HG02840 (cell line): ENCODE measurements at regions not wholly inside any gene's neighbourhood (a gene's known extent, or its start where the extent isn't known, plus 50 kb on each side); places are given as distances from the start of the nearest gene placed in this dataset.
"Not testable (repeated sequence)": the region's sequence is repeated elsewhere in the genome, so short reads cannot be mapped to it uniquely, and the experiment has no call there.

ENCODE experiments used
- ATAC-seq: cut with Tn5 transposase; IDR thresholded peaks from one replicate; pipeline ENCODE4 v1.9.1; 2021; ENCODE audit warnings: mild to moderate bottlenecking, moderate library complexity, moderate number of reproducible peaks; ENCODE audit not compliant: unreplicated experiment, low FRiP score

DNA sequence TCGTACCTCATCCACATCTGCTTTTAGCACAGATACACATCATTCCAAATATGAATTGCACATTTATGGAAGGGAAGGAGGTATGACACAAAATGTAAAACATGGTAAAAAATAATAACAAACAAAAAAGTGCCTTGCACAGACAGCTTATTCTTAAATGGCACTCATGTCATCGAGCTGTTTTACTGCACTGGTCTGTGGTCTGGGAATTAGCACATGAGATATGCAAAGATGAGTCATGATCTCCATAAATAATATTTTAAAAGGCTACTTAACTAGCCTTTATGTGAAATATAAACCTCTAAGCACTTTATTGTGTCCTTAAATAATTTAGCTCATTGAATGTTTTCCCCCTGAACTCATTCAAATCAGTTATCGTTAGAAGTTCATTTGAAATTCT is 142.2 kb upstream of the ZNF385D start:
- ATAC-seq = no peak

DNA sequence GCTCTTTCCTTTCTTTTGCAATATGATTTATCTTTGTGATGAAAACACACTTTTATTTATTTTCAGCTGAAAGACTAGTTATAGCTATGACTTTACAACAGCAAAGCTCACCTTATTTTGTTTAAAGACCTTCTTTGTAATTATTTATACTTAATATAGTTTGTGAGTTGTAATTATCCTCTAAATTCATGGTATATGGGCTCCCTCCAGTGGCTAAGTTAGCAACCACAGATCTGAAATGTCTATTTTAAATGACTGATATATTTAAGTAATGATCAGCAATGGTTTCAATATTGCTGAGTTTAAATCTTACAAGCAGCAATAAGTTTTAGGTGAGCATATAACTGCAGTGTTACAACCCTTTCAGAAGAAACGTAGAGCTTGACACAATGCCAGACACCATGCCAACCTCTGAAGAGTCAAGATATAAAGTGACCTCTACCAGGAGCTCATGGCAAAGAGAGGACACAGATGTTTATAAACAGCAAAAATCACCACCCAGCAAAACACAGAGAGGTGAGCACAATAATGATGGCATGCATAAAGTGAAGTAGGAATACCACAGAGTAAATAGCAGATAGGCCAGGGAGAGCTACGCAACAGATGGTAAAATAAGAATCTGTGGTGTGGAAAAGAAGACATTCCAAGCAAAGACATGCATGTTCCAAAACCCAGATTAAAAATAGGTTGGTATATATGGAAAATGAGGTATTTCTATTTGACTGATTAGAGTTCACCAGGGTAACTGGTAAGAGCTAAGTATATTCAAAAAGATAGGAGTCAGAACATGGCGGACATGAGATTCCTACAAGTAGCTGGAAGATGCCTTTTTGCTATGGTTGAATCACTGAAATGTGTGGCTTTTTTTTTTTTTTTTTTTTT is 143.7 kb upstream of the ZNF385D start:
- no peak for ATAC-seq

- no peak for ATAC-seq
Measured at GRCh38 chr3:21898316-21898715, 147.3 kb upstream of the ZNF385D start.

GRCh38 chr3:21901484-21901883 is 150.5 kb upstream of the ZNF385D start:
- ATAC-seq = no peak

DNA sequence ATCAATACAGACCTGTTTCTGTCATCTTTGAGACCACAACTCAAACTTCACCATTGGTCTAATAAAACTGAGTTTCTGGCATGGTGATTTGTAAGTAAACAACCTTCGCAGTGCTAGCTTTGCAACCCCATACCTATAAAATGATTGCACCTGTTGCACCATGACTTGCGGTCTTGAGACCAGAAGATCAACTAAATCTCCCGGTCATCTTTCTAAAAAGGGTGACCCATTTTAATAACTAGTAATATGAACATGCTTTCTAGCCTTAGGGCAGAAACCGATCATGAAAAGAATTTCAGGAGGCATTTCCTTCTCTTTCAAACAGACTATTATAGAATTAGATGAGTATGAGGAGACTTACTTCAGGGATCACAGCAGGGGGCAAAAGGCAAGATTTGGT is 151.9 kb upstream of the ZNF385D start:
- no peak for ATAC-seq

GRCh38 chr3:21909096-21909495 is 158.1 kb upstream of the ZNF385D start:
- no peak for ATAC-seq

DNA sequence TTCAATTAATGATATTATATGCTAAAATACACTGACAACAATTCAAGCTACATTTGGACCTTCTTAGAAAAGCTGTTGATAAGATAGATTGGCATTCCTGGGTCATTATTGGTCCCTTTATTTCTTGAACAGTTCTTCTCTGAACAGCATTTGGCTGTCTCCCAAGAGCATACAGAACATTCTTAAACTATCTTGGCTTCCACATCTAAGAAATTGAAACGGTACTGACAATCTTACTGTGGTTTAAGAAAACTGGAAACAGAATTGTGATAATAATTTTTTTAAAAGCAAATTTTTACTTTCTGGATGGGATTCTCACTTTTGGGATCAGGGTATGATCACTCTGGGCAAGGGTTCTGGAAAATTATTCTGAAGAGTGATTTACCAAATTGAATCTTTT is 161.7 kb upstream of the ZNF385D start:
- no peak for ATAC-seq

- no peak for ATAC-seq
Measured at GRCh38 chr3:21913791-21914190, 162.8 kb upstream of the ZNF385D start.

DNA sequence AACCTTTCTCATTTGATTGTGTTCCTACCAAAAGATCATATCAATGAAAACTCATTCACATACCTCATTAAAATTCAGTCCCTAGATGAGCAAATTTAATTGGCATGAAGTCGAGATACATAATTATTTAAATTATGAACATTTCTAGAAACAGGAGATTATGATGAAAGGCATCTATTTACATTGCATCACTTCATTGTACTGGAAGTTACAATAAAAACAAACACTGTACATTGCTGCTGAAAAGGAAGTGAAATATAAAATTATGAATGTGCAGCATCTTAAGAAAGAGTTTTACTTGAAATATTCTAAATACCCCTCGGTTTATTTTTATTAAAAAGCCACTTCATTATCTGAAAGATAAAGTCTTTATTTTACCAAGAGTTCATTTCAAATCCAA is 163.4 kb upstream of the ZNF385D start:
- ATAC-seq = no peak

DNA sequence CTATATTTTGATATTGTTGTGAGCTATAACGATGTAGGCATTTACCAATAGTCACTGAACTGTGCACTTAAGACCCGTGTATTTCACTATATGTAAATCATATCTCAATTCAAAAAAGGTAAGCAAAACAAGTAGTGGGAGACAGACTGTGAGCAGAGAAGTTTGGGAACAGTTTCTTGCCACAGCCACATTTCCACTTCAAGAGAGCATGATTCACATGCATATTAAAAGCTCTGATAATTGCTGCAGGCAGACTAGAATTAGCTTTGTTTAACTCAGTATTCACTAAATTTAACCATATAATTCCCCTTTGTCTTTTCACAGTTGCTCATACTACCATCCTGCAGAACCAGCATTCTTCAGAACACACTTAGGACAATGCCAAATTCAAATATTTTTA is 168.4 kb upstream of the ZNF385D start:
- no peak for ATAC-seq

- ATAC-seq = no peak
Measured at GRCh38 chr3:21920421-21920861, 169.4 kb upstream of the ZNF385D start.

- ATAC-seq = not testable (repeated sequence)
Measured at GRCh38 chr3:21923156-21923555, 172.1 kb upstream of the ZNF385D start.

GRCh38 chr3:21927261-21927660 is 176.3 kb upstream of the ZNF385D start:
- ATAC-seq = no peak

GRCh38 chr3:21934591-21934990 is 183.6 kb upstream of the ZNF385D start:
- ATAC-seq = no peak

- ATAC-seq = no peak
Measured at GRCh38 chr3:21936207-21936606, 185.2 kb upstream of the ZNF385D start.

DNA sequence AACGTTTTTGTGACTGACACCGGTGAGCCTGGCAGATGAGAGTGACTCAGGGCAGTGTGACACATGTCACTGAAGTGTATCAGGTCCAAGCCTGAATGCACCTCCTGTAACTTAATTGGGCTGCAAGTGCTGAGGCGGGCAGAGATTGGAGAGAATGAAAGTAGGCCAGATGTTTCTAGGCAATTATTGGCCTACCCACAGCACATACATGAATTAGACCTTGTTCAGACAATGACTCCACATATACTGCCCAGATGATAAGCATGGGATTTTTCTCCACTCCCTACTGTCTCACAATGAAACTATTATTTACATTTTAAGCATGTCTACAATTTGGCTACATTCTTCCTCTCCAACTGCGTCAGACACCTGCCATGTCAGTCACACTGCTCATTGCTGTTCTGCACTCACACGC is 187.3 kb upstream of the ZNF385D start:
- no peak for ATAC-seq

DNA sequence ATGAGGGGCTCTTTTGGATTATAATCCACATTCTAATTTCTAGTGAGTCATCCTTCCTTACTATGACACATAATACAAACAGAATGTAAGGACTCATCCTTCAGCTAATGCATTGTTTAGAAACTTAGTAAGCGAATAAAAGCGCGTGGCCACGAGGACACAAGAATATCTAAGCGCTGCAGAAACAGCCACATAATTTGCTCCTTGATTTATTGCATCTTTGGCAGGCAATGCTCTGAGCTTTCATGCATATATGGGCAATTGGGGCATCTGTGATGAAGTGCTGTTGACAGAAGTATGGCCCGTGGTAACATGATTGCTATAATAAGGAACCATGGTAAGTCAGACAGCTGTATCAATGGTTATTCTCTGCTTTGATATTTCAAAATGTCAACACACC is 191.3 kb upstream of the ZNF385D start:
- ATAC-seq = no peak

GRCh38 chr3:21944251-21944650 is 193.2 kb upstream of the ZNF385D start:
- no peak for ATAC-seq

DNA sequence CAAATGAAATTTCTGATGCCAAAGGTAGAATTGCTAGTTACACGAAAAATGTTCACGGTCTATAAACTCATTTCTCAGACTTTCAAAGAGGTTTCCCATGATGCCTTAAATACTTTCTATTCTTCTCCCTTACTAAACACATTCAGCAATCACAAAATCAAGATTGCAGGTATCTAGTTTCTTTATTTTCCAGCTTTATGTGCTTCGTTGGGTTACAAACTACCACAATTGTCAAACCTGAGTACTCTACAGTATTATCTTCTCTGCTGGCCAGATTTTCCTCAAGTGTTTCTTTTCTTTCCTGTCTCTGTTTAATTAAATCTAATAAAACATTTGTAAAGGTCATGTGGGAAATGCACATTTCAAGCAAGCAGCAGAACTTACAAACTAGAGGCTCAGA is 201.8 kb upstream of the ZNF385D start:
- ATAC-seq = no peak

DNA sequence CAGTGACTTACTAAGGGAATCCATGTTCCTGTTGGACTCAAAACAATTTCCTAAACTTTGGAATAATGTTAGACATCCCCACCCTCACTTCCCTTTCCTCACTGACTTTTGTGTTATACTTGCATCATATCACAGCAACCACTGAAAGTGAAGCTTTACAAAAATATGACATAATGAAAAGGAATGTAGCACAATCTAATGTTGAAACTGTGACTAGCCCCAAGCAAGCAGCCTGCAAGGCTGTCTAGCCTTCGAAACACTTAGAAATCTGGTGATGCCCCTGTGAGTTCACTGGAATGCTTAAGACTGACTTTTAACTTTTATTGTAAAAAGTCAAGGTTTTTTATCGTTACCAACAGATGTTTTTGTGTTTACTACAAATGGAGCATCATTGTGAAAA is 203.7 kb upstream of the ZNF385D start:
- no peak for ATAC-seq

DNA sequence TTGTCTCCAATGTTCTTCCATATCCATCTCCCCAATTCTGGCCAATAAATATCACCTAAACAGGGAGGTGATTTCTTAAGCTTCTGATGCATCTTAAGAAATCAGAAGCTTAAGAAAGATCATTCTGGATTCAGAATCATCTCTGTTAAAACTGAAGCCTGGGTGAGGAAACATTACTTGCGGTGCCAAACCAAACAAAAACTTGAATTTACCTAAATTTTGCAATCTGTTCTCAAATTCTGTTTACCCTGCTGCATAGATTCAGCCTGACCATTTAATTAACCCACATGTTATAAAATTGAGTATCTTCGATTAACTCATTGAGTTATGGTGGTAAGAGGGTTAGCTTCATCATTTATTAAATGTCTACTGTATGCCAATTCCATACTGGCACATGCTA is 204.4 kb upstream of the ZNF385D start:
- no peak for ATAC-seq

- ATAC-seq = no peak
Measured at GRCh38 chr3:21960033-21960432, 209.0 kb upstream of the ZNF385D start.
